Uterus (tissue), 2 donors: ENCODE measurements at regions not wholly inside any gene's neighbourhood (a gene's known extent, or its start where the extent isn't known, plus 50 kb on each side); places are given as distances from the start of the nearest gene placed in this dataset.
"Not testable (repeated sequence)": the region's sequence is repeated elsewhere in the genome, so short reads cannot be mapped to it uniquely, and the experiment has no call there.

Experiments
- POLR2A ChIP-seq, 2 donors: fragments of 450-650 bp; IDR thresholded peaks; one replicate each; pipeline ENCODE4 v1.6.1; 2016; ENCODE audit warnings: antibody characterized with exemption in 2 of 2, mild to moderate bottlenecking in 1 of 2, moderate library complexity in 1 of 2
- TF ChIP-seq, protein P1 (sequence below), 4 experiments: fragments of 200-600 bp in 2 of 4; fragments of 450-650 bp in 2 of 4; sonication (generic) in 2 of 4; IDR thresholded peaks; one replicate each; pipeline ENCODE4 v1.5.1; 2016 to 2019; ENCODE audit warnings: antibody characterized with exemption in 4 of 4, mild to moderate bottlenecking in 2 of 4, moderate library complexity in 1 of 4

GRCh38 chr7:136092714-136093113 lies 115.6 kb upstream of the MTPN start:
- TF ChIP-seq, protein P1, sequence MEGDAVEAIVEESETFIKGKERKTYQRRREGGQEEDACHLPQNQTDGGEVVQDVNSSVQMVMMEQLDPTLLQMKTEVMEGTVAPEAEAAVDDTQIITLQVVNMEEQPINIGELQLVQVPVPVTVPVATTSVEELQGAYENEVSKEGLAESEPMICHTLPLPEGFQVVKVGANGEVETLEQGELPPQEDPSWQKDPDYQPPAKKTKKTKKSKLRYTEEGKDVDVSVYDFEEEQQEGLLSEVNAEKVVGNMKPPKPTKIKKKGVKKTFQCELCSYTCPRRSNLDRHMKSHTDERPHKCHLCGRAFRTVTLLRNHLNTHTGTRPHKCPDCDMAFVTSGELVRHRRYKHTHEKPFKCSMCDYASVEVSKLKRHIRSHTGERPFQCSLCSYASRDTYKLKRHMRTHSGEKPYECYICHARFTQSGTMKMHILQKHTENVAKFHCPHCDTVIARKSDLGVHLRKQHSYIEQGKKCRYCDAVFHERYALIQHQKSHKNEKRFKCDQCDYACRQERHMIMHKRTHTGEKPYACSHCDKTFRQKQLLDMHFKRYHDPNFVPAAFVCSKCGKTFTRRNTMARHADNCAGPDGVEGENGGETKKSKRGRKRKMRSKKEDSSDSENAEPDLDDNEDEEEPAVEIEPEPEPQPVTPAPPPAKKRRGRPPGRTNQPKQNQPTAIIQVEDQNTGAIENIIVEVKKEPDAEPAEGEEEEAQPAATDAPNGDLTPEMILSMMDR (IDR thresholded peaks at IDR 0.05) = not testable (repeated sequence)
- TF ChIP-seq POLR2A (IDR thresholded peaks at IDR 0.05) = not testable (repeated sequence)
